Liver (tissue), 7 donors: ENCODE measurements at regions not wholly inside any gene's neighbourhood (a gene's known extent, or its start where the extent isn't known, plus 50 kb on each side); places are given as distances from the start of the nearest gene placed in this dataset.

ENCODE experiments used
- DNase-seq: peaks from one replicate; pipeline ENCODE4 v3.0.0-alpha.2; 2017; ENCODE audit warnings: low spot score
- H3K27ac ChIP-seq, 2 donors: one replicate each; pipeline ENCODE4 v1.7.0; 2013; ENCODE audit warnings: inconsistent platforms in 2 of 2, low read length in 2 of 2, control low read depth in 1 of 2, low read depth in 1 of 2, mild to moderate bottlenecking in 1 of 2
- H3K27me3 ChIP-seq, 4 donors: one replicate each; pipeline versions ENCODE4 v1.6.1 to v1.7.0; 2013; ENCODE audit warnings: low read length in 3 of 4, inconsistent platforms in 1 of 4, mild to moderate bottlenecking in 1 of 4, moderate library complexity in 1 of 4; ENCODE audit not compliant: control insufficient read depth in 4 of 4, insufficient read depth in 4 of 4
- H3K36me3 ChIP-seq, 4 donors: one replicate each; pipeline versions ENCODE4 v1.6.1 to v1.7.0; 2013; ENCODE audit warnings: low read length in 3 of 4, mild to moderate bottlenecking in 3 of 4, low read depth in 1 of 4, moderate library complexity in 1 of 4; ENCODE audit not compliant: control insufficient read depth in 4 of 4, insufficient read depth in 3 of 4
- H3K4me1 ChIP-seq, 4 donors: one replicate each; pipeline versions ENCODE4 v1.6.1 to v1.7.0; 2013; ENCODE audit warnings: low read length in 3 of 4, mild to moderate bottlenecking in 3 of 4, moderate library complexity in 1 of 4; ENCODE audit not compliant: control insufficient read depth in 4 of 4, insufficient read depth in 4 of 4
- H3K4me3 ChIP-seq, 3 donors: one replicate each; pipeline versions ENCODE4 v1.6.1 to v1.7.0; 2013; ENCODE audit warnings: low read length in 3 of 3, control low read depth in 1 of 3, low read depth in 1 of 3, mild to moderate bottlenecking in 1 of 3
- H3K9ac ChIP-seq, 2 donors: one replicate each; pipeline ENCODE4 v1.7.0; 2013; ENCODE audit warnings: low read length in 2 of 2, mild to moderate bottlenecking in 2 of 2, moderate library complexity in 2 of 2, control low read depth in 1 of 2, low read depth in 1 of 2
- H3K9me3 ChIP-seq, 4 donors: one replicate each; pipeline versions ENCODE4 v1.6.1 to v1.7.0; 2013; ENCODE audit warnings: low read length in 3 of 4; ENCODE audit not compliant: control insufficient read depth in 4 of 4
- EGR1 ChIP-seq, 2 donors: IDR thresholded peaks; 2 replicates each; pipeline ENCODE4 v1.6.1; 2016 to 2018; ENCODE audit warnings: antibody characterized with exemption in 2 of 2, low read depth in 2 of 2
- FOXA1 ChIP-seq: IDR thresholded peaks from 2 replicates; pipeline ENCODE4 v1.6.1; 2016; ENCODE audit warnings: antibody characterized with exemption
- FOXA2 ChIP-seq: IDR thresholded peaks from 2 replicates; pipeline ENCODE4 v1.6.1; 2016; ENCODE audit warnings: antibody characterized with exemption
- GABPA ChIP-seq, 2 donors: IDR thresholded peaks in 1 of 2; conservative IDR thresholded peaks in 1 of 2; 2 replicates each; pipeline ENCODE4 v1.6.1; 2016; ENCODE audit warnings: antibody characterized with exemption in 2 of 2, mild to moderate bottlenecking in 1 of 2, moderate library complexity in 1 of 2
- HNF4A ChIP-seq, 2 donors: conservative IDR thresholded peaks; 2 replicates each; pipeline ENCODE4 v1.6.1; 2016; ENCODE audit warnings: antibody characterized with exemption in 2 of 2, mild to moderate bottlenecking in 2 of 2
- HNF4G ChIP-seq: IDR thresholded peaks from 2 replicates; pipeline ENCODE4 v1.6.1; 2016; ENCODE audit warnings: antibody characterized with exemption
- JUND ChIP-seq, 2 donors: IDR thresholded peaks; 2 replicates each; pipeline ENCODE4 v1.6.1; 2016; ENCODE audit warnings: antibody characterized with exemption in 2 of 2
- NR2F2 ChIP-seq: IDR thresholded peaks from 2 replicates; pipeline ENCODE4 v1.6.1; 2016; ENCODE audit warnings: antibody characterized with exemption
- RAD21 ChIP-seq, 2 donors: IDR thresholded peaks; 2 replicates each; pipeline ENCODE4 v1.6.1; 2016; ENCODE audit warnings: antibody characterized with exemption in 2 of 2, mild to moderate bottlenecking in 2 of 2
- REST ChIP-seq: IDR thresholded peaks from 2 replicates; pipeline ENCODE4 v1.6.1; 2016; ENCODE audit warnings: antibody characterized with exemption, mild to moderate bottlenecking
- RXRA ChIP-seq, 2 donors: IDR thresholded peaks; 2 replicates each; pipeline ENCODE4 v1.6.1; 2017 to 2018; ENCODE audit warnings: antibody characterized with exemption in 2 of 2, mild to moderate bottlenecking in 1 of 2
- TAF1 ChIP-seq: conservative IDR thresholded peaks from 2 replicates; pipeline ENCODE4 v1.6.1; 2016; ENCODE audit warnings: antibody characterized with exemption, mild to moderate bottlenecking
- YY1 ChIP-seq: IDR thresholded peaks from 2 replicates; pipeline ENCODE4 v1.6.1; 2016; ENCODE audit warnings: antibody characterized with exemption, mild to moderate bottlenecking
- WGBS: extraction: QIAGEN DNeasy Blood & Tissue Kit; methylation state at CpG from one replicate; pipeline ENCODE4 v1.1.7; 2013; 5-methylcytosine and 5-hydroxymethylcytosine counted together
- TF ChIP-seq, protein P1 (sequence below): IDR thresholded peaks from 2 replicates; pipeline ENCODE4 v1.6.1; 2016; ENCODE audit warnings: antibody characterized with exemption
- TF ChIP-seq, protein P2 (sequence below): IDR thresholded peaks from 2 replicates; pipeline ENCODE4 v1.6.1; 2016; ENCODE audit warnings: antibody characterized with exemption
- donor health status: healthy.
- donor health status: healthy.
- donor health status: healthy.
- donor health status: healthy.

DNA sequence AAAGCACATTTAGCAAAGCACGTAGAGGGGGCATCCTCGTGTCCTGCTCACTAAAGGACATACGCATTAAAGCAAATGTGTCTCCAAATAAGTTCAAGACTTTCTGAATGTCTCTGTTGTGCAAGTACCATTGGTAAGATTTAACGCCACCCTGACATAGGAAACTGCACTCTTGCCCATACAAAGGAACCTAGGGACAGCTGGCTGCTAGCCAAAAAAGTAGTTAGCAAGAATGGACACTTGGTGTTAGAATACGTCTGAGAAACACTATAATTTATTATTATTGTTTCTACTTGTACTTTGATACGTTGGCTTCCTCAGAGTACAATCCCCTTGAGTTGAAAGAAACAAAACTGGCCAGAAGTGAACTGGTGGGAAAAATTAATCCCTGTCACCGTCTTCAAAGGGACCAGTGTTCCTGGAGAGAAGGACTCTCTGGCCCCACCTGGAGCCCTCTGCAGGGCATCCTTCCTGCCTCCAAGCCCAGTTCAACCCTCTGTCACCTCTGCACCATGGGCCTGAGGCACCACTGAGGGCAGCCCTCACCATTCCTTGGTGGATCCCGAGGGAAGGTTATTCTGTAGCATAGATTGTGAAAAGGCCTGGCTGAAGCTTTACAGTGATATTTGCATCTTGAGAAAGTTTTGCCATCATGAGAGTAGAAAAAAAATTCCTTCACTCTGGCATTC lies 51.4 kb upstream of the APCDD1 start:
- WGBS, result 81% methylated on average over 8 of the region's 8 CpGs
- DNase-seq, result no peak
- Histone ChIP-seq H3K4me3 (no peak overlapping the region), H3K27me3 (peaks cover 0 to 6% (median 1%) of the 10 kb centered on the region in 4 donors), H3K27ac (no peak overlapping the region), H3K9ac (no peak overlapping the region), H3K9me3 (no peaks in the 10 kb centered on the region), H3K4me1 (no peaks in the 10 kb centered on the region), H3K36me3 (no peaks in the 10 kb centered on the region)
- TF ChIP-seq, protein P1, sequence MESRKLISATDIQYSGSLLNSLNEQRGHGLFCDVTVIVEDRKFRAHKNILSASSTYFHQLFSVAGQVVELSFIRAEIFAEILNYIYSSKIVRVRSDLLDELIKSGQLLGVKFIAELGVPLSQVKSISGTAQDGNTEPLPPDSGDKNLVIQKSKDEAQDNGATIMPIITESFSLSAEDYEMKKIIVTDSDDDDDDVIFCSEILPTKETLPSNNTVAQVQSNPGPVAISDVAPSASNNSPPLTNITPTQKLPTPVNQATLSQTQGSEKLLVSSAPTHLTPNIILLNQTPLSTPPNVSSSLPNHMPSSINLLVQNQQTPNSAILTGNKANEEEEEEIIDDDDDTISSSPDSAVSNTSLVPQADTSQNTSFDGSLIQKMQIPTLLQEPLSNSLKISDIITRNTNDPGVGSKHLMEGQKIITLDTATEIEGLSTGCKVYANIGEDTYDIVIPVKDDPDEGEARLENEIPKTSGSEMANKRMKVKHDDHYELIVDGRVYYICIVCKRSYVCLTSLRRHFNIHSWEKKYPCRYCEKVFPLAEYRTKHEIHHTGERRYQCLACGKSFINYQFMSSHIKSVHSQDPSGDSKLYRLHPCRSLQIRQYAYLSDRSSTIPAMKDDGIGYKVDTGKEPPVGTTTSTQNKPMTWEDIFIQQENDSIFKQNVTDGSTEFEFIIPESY, result no peak
- no peak for TF ChIP-seq REST
- no peak for TF ChIP-seq TAF1
- no peak for TF ChIP-seq NR2F2
- no peak for TF ChIP-seq RXRA (IDR thresholded peaks at IDR 0.05)
- TF ChIP-seq YY1, result no peak
- TF ChIP-seq JUND (IDR thresholded peaks at IDR 0.05), result no peak
- no peak for TF ChIP-seq GABPA (IDR thresholded peaks at IDR 0.05 in 1 of 2, conservative IDR thresholded peaks at IDR 0.05 in 1 of 2)
- TF ChIP-seq EGR1 (IDR thresholded peaks at IDR 0.05; ENCODE audit: low read depth in 2 of 2), result no peak
- TF ChIP-seq FOXA1, result no peak
- TF ChIP-seq, protein P2, sequence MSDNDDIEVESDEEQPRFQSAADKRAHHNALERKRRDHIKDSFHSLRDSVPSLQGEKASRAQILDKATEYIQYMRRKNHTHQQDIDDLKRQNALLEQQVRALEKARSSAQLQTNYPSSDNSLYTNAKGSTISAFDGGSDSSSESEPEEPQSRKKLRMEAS, result no peak
- TF ChIP-seq RAD21 (IDR thresholded peaks at IDR 0.05), result no peak
- TF ChIP-seq HNF4G, result no peak

GRCh38 chr18:10403708-10404107 lies 50.7 kb upstream of the APCDD1 start:
- H3K9ac ChIP-seq, result no peak overlapping the region
- 75% methylated on average over 11 of the region's 11 CpGs for WGBS

More at GRCh38 chr18:10403708-10404107, 50.7 kb upstream of the APCDD1 start:
- H3K27me3 ChIP-seq, result peaks cover 0 to 6% (median 1%) of the 10 kb centered on the region in 4 donors
- DNase-seq, result no peak
- TF ChIP-seq REST (no peak), GABPA (IDR thresholded peaks at IDR 0.05 in 1 of 2, conservative IDR thresholded peaks at IDR 0.05 in 1 of 2) (no peak), RAD21 (IDR thresholded peaks at IDR 0.05) (no peak), HNF4G (no peak), TAF1 (no peak), FOXA1 (no peak), HNF4A (conservative IDR thresholded peaks at IDR 0.05) (no peak), FOXA2 (no peak)
- TF ChIP-seq, protein P1, result no peak
- TF ChIP-seq, protein P2, result no peak
- no peak overlapping the region for H3K27ac ChIP-seq
- H3K4me3 ChIP-seq, result no peak overlapping the region
- no peaks in the 10 kb centered on the region for H3K4me1 ChIP-seq
- H3K9me3 ChIP-seq, result no peaks in the 10 kb centered on the region
- H3K36me3 ChIP-seq, result no peaks in the 10 kb centered on the region
